Activated CD4-positive, alpha-beta T cell treated with anti-CD3 and anti-CD28 coated beads for 1 hour (primary cell): ENCODE measurements at regions not wholly inside any gene's neighbourhood (a gene's known extent, or its start where the extent isn't known, plus 50 kb on each side); places are given as distances from the start of the nearest gene placed in this dataset.
"Not testable (repeated sequence)": the region's sequence is repeated elsewhere in the genome, so short reads cannot be mapped to it uniquely, and the experiment has no call there.

Source experiments
- DNase-seq: peaks from one replicate; pipeline ENCODE4 v3.0.0-alpha.2; 2020

DNA sequence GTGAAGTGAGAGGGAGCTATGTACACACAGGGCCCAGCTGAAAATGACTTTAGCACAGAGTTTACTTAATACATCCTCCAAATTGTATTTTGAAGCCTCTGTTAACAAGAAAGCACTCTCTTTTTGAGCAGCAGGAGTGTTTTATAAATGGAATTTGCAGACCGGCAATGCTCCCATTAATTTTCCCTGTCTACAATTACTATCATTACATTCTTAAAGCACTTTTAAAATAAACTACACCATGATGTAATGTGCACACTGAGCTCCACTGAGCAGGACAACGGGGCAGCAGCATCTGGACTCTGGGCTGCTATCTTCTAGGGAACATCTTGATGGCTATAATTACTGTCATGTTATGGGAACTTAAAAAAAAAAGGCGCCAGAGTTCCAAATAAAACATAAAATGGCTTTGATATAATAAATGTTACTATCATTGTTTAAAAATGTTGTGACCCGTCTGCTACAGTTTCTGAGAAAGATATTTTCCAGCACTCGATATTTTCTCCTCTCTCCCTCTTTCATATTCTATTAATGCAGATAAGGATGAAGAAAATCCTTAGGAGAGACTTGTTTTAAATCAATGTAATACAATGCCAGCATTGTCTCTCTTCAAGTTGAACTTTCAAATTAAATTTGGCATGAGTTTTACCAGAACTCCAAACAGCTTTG lies 150.9 kb downstream of the HLX start:
- DNase-seq = no peak

- DNase-seq = no peak
These were observed 151.7 kb downstream of the HLX start for GRCh38 chr1:221030990-221031389.

DNA sequence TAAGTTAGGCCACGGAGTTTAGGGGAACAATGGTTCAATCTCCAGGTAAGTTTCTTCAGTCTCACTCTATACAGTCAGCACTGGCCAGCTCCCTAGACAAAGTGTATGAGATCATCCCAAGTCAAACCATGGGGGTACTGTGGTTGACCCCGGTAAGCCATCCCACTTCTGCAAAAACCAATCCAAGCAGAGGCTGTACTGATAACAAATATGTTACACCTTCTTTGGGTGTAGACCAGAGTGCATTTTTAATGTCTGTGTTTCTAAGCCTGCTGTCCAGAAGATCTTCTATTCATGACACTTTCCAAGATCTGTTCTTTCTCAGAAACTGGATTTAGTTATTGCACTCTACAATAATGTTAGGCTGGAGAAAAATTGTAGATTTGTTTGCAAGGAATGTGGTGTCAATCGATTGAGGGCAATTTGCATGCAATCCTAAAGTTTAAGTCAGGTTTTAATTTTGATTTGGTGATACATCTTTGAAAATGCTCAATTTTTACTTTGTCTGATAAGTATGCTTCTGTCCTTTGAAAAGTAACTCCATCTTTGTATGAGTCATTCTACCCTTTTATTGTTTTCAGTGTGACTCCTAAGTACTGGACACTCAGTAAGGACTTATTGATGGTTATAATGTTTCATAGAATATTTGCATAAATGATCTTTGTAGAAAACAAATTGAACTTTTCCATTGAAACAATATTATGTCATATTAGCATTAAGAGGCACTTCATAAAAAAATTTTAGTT lies 152.4 kb downstream of the HLX start:
- DNase-seq = no peak

DNA sequence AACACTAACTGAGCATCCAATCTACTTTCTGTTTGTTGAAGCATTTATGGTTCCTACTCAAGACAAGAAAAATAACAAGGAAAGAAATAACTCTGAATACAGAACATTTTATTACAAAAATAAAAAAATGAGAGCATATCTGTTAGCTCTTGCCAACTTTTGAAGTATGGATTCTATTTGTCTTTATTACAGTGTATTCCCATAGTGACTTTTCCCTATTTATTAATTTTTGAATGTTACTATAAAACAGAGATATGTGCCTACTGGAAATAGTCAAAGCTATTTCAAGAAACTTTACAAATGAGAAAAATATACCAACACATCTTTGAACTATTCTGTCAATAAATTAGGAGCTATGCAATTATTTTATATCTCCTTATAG lies 153.0 kb downstream of the HLX start:
- DNase-seq = no peak

DNA sequence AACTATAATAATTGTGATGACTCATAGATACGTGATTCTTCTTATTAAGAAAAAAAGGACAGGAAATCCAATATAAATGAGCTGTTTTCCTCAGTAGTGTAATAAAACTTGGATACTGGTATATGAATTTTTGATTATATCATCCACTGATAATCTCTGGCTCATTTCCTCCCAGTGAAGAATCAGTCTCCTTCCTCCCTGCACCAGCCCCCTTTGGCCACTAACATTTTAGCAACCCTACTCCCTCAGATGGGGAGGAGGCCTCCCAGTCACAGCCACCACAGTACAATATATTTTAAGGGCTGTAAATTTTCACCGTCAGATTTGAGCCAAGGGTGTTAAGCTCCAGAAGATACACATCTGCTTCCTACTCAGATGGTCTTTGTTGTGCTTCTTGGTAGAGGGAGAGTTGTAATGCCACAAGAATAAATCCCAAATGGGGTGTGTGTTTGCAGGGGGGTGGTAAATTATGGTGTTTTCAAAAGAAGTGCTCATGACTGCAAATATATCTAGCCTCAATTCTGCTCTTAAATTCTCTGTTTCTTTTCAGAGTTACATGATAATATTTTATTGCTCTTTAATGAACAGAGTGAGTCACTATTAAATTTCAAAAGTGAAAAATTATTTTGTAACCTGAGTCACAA lies 153.5 kb downstream of the HLX start:
- no peak for DNase-seq

GRCh38 chr1:221035662-221036153 lies 156.5 kb downstream of the HLX start:
- DNase-seq = no peak

GRCh38 chr1:221039616-221040015 lies 160.4 kb downstream of the HLX start:
- DNase-seq = no peak

DNA sequence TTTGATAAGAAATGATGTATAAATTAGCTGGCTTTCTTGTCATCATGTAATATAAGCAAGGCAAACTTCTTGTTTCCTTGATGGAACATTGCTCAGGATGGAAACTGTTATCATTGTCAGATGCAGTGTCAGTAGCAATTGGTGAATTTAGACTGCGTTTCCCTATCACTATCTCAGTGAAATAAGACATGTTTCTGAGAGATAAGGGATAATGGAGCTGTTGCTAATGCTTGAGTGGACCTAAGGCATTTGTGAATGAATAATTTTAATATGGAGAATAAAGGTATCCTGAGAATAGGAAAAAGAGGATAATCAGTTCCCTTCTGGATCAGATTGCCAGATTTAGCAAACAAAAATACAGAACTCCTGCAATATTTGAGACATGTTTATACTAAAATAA lies 160.9 kb downstream of the HLX start:
- no peak for DNase-seq

- no peak for DNase-seq
These were observed 161.5 kb downstream of the HLX start for GRCh38 chr1:221040691-221041285.

GRCh38 chr1:221044538-221044937 lies 165.3 kb downstream of the HLX start:
- no peak for DNase-seq

DNA sequence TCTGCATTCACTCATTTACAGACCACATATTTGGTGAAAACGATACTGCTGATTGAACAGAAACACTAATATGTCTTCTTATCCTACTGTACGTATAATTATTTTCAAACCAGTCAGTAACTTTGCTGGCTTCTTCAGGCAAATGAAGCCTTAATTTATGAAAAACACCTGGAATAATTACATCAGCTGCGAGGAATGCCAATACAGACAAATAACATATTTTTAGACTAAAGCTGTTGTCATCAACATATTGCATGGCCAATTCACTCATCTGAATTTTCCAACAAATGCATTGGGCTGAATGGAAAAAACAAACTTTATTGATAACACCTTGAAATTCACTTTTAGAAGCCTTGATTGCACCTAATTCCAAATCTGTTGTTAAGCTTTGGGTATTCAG lies 165.9 kb downstream of the HLX start:
- DNase-seq = no peak

DNA sequence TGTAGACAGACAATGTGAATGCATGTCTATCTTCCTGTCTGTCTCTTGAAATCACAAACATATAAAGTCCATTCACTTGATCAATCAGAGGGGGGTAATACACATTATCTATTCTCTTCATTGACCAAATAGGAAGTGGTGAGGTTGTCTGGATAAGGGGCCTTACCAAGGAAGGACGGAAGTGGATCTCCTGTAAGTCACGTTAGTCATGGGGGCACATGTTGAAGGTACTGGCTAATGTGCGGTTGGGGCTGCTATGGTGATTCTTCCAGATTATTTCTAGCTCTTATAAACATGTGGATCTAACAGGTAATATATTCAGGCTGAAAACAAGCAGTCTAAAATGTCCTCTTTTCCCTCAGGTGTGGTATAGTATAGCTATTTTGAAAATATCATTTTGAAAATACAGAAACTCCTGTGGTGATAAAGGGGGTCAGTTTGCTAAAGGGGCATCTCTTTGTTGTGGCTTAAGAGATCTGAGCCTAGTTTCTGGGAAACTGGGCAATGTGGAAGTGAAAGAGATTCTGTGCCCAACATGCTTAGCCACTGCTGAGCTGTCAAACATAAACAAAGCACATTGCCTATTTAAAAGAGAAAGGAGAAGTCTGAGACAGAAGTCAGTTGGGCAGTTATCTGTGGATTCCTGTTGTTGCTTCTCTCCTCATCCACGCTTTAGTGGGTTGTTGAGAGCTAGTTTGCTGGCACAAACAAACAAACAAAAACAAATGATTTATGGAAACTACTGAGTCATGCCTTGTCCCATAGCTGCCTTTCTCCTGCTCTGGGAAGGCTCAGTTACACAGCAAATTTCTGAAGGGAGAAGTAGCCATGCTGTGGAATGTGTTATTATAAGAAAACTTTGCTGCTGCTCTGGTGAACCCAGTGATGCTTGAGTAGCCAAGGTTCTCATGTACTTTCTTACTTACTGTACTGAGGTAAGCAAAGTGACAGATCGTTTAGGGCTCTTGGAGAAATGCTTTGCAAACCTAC lies 166.9 kb downstream of the HLX start:
- DNase-seq = no peak

DNA sequence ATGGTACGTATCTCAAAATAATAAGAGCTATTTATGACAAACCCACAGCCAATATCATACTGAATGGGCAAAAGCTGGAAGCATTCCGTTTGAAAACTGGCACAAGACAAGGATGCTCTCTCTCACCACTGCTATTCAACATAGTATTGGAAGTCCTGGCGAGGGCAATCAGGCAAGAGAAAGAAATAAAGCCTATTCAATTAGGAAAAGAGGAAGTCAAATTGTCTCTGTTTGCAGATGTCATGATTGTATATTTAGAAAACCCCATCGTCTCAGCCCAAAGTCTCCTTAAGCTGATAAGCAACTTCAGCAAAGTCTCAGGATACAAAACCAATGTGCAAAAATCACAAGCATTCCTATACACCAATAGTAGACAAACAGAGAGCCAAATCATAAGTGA lies 172.1 kb downstream of the HLX start:
- DNase-seq = not testable (repeated sequence)

GRCh38 chr1:221053889-221054288 lies 174.6 kb downstream of the HLX start:
- no peak for DNase-seq

GRCh38 chr1:221059506-221059905 lies 180.3 kb downstream of the HLX start:
- no peak for DNase-seq

- no peak for DNase-seq
These were observed 184.4 kb downstream of the HLX start for GRCh38 chr1:221063651-221064050.

DNA sequence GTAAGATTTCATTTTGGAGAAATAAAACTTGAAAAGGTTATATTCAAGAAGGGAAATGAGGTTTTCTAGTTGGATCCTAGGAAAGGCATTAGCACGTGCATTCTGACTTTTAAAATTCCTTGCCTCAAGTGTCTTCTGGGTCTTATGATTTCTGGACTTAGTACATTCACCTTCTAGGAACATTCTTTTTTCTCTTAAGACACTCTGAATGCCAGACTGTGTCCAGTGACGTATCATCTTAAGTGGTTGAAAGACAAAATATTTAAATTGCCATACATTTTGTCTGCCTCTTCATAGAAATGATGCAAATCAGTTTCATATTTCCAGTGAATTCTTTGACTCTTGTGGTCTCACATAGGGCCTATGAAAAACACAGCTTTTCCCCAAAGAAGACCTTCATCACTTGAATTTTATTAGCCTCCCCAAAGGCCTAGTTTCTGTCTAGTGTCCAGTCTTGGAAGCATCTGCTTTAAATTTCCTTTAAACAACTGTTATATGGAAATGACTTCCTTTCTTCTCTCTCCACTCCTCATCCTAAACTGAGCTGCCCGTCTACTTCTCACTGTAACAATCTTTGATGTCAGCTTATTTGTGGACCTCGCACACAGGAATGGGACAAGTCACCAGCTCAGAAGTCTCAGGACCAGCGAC lies 187.2 kb downstream of the HLX start:
- no peak for DNase-seq

GRCh38 chr1:221067721-221068120 lies 188.5 kb downstream of the HLX start:
- no peak for DNase-seq

DNA sequence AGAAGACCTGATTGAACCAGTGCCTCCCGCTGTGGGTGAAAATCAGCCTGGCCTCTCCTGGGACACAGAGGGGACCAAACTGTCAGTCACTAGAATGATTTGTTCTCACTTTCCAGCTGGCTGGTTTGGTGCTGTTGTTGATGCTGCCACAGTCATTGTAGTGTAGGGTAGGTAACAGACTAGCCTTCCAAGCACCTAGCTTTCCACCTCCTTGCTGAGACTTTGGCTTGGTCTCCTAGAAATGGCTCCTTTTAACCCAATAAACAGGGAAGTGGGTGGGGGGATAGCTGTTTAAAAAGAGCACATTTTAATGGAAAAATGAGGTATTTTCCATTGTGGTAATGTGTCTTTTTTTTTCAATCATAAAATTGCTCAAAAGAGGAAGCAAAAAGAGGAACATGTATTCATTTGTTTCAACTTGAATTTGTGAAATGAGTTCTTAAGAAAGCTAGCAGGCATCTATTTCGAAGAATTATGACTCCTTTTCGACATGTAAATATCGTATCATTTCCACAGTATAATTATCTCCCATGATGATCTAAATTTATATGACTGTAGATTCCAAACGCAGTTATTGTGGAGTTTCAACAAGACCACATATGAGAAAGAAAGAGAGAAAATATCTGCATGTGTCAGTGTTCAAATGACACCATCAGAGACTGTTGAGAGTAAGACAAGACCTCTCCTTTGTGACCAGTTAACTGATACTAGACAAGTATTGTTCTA lies 190.1 kb downstream of the HLX start:
- no peak for DNase-seq

- no peak for DNase-seq
These were observed 190.7 kb downstream of the HLX start for GRCh38 chr1:221069986-221070385.

DNA sequence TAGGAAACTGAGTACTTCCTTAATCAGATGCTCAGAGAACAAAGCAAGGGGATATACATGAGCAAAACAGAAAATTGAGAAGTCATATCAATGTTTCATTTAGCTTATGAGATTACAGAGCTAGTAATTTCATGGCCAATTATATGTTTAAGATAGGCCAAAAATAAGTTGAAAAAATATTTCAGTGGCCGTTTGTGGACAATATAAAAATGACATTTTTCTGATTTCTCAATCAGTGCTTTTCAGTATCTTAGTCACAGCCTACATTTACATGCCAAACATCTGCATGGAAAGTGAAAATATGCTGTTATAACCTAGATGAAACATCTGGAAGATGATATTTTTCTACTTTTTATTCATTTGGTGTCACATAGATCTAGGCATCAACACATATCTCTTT lies 192.5 kb downstream of the HLX start:
- no peak for DNase-seq
